GM23338 (cell line): ENCODE measurements at regions not wholly inside any gene's neighbourhood (a gene's known extent, or its start where the extent isn't known, plus 50 kb on each side); places are given as distances from the start of the nearest gene placed in this dataset.

Source experiments
- ATAC-seq: fragments of 200-7000 bp; cut with Tn5 transposase; 3 replicates; pipeline ENCODE4 v1.9.1; 2020
- DNase-seq: peaks from one replicate; pipeline ENCODE4 v3.0.0-alpha.2; 2015; ENCODE audit warnings: low spot score
- H2AFZ ChIP-seq: fragments of 200-600 bp; sonication (generic); 2 replicates; pipeline ENCODE4 v1.8.0; 2016; ENCODE audit warnings: antibody characterized with exemption, mild to moderate bottlenecking, moderate library complexity
- H3F3A ChIP-seq: fragments of 200-600 bp; sonication (generic); replicated peaks from 2 replicates; pipeline ENCODE4 v1.8.0; 2017; ENCODE audit warnings: antibody characterized with exemption, mixed run types, low read depth
- H3K27ac ChIP-seq: fragments of 200-600 bp; sonication (generic); 2 replicates; pipeline ENCODE4 v1.6.1; 2016; ENCODE audit warnings: low read depth
- H3K27me3 ChIP-seq: fragments of 200-600 bp; sonication (generic); 2 replicates; pipeline ENCODE4 v1.8.0; 2016; ENCODE audit warnings: mild to moderate bottlenecking, mixed run types, moderate library complexity; ENCODE audit not compliant: insufficient read depth
- H3K36me3 ChIP-seq: fragments of 200-600 bp; sonication (generic); 2 replicates; pipeline ENCODE4 v1.8.0; 2016; ENCODE audit warnings: mild to moderate bottlenecking; ENCODE audit not compliant: insufficient read depth
- H3K4me1 ChIP-seq: fragments of 200-600 bp; sonication (generic); 2 replicates; pipeline ENCODE4 v1.8.0; 2016; ENCODE audit warnings: mild to moderate bottlenecking, moderate library complexity; ENCODE audit not compliant: insufficient read depth
- H3K4me2 ChIP-seq: fragments of 200-600 bp; sonication (generic); 2 replicates; pipeline ENCODE4 v1.7.1; 2017; ENCODE audit warnings: mixed run types
- H3K4me3 ChIP-seq: fragments of 200-600 bp; sonication (generic); 2 replicates; pipeline ENCODE4 v1.6.1; 2016; ENCODE audit warnings: mixed run types
- H3K79me2 ChIP-seq: fragments of 200-600 bp; sonication (generic); replicated peaks from 2 replicates; pipeline ENCODE4 v1.8.0; 2017; ENCODE audit warnings: mild to moderate bottlenecking; ENCODE audit not compliant: insufficient read depth
- H3K9me2 ChIP-seq: fragments of 200-600 bp; sonication (generic); 2 replicates; pipeline ENCODE4 v1.8.0; 2017; ENCODE audit not compliant: insufficient read depth
- H4K20me1 ChIP-seq: fragments of 200-600 bp; sonication (generic); replicated peaks from 2 replicates; pipeline ENCODE4 v1.8.0; 2017; ENCODE audit warnings: mild to moderate bottlenecking; ENCODE audit not compliant: insufficient read depth
- H3K27ac Mint-ChIP-seq: 2 replicates; pipeline ENCODE4 v1.8.0; 2020; ENCODE audit warnings: inconsistent platforms, mild to moderate bottlenecking, moderate library complexity, mixed read lengths
- H3K27me3 Mint-ChIP-seq: 3 replicates; pipeline ENCODE4 v1.8.0; 2022; ENCODE audit warnings: low read depth, mild to moderate bottlenecking, moderate library complexity, mixed read lengths, inconsistent platforms; ENCODE audit not compliant: insufficient read depth, poor library complexity
- H3K36me3 Mint-ChIP-seq: 3 replicates; pipeline ENCODE4 v1.8.0; 2021; ENCODE audit warnings: low read depth, mild to moderate bottlenecking, inconsistent platforms, moderate library complexity, mixed read lengths
- H3K4me1 Mint-ChIP-seq: 3 replicates; pipeline ENCODE4 v1.8.0; 2020; ENCODE audit warnings: mild to moderate bottlenecking, inconsistent platforms, mixed read lengths
- H3K4me3 Mint-ChIP-seq: 3 replicates; pipeline ENCODE4 v1.8.0; 2021; ENCODE audit warnings: moderate library complexity, mild to moderate bottlenecking, inconsistent platforms, mixed read lengths
- H3K9me3 Mint-ChIP-seq: 3 replicates; pipeline ENCODE4 v1.8.0; 2020; ENCODE audit warnings: moderate library complexity, mild to moderate bottlenecking, inconsistent platforms, mixed read lengths
- CTCF ChIP-seq, 2 experiments: fragments of 200-600 bp in 1 of 2; sonication (generic) in 1 of 2; conservative IDR thresholded peaks; 2 replicates each; pipeline versions ENCODE4 v1.5.1 to v1.6.1; 2016 to 2017; ENCODE audit warnings: antibody characterized with exemption in 2 of 2, low read depth in 2 of 2, mild to moderate bottlenecking in 2 of 2, moderate library complexity in 1 of 2
- EZH2 ChIP-seq: fragments of 200-600 bp; sonication (generic); IDR thresholded peaks from one replicate; pipeline ENCODE4 v1.8.0; 2017; ENCODE audit warnings: antibody characterized with exemption, mild to moderate bottlenecking, low read depth; ENCODE audit not compliant: unreplicated experiment
- EZH2phosphoT487 ChIP-seq: fragments of 200-600 bp; sonication (generic); IDR thresholded peaks from one replicate; pipeline ENCODE4 v1.8.1; 2018; ENCODE audit warnings: antibody characterized with exemption; ENCODE audit not compliant: unreplicated experiment
- JUNB ChIP-seq: IDR thresholded peaks from one replicate; pipeline ENCODE4 v1.6.1; 2016; ENCODE audit warnings: antibody characterized with exemption; ENCODE audit not compliant: unreplicated experiment
- NANOG ChIP-seq: IDR thresholded peaks from 2 replicates; pipeline ENCODE4 v1.6.1; 2016; ENCODE audit warnings: antibody characterized with exemption, borderline replicate concordance
- POLR2AphosphoS5 ChIP-seq: IDR thresholded peaks from 2 replicates; pipeline ENCODE4 v1.6.1; 2016; ENCODE audit warnings: antibody characterized with exemption, low read depth
- STAT1 ChIP-seq: IDR thresholded peaks from one replicate; pipeline ENCODE4 v1.6.1; 2016; ENCODE audit warnings: antibody characterized with exemption; ENCODE audit not compliant: unreplicated experiment
- ZNF114 ChIP-seq: fragments of 250-450 bp; sonication (Bioruptor Pico); IDR thresholded peaks from 2 replicates; pipeline ENCODE4 v1.5.0; 2020; ENCODE audit warnings: mild to moderate bottlenecking, moderate library complexity
- ZNF331 ChIP-seq: fragments of 250-450 bp; sonication (Bioruptor Pico); IDR thresholded peaks from 2 replicates; pipeline ENCODE4 v1.5.0; 2020; ENCODE audit warnings: low read depth, mild to moderate bottlenecking, moderate library complexity
- ZNF462 ChIP-seq: fragments of 250-450 bp; sonication (Bioruptor Pico); IDR thresholded peaks from 2 replicates; pipeline ENCODE4 v1.5.0; 2020; ENCODE audit warnings: mild to moderate bottlenecking, moderate library complexity
- TF ChIP-seq, protein P1 (sequence below): IDR thresholded peaks from 2 replicates; pipeline ENCODE4 v1.6.1; 2016; ENCODE audit warnings: antibody characterized with exemption

- TF ChIP-seq STAT1 (no peak), ZNF462 (CRISPR knock-in tag) (no peak), NANOG (no peak), ZNF114 (CRISPR knock-in tag) (no peak)
Measured at GRCh38 chr1:177873238-177873637, 96.6 kb downstream of the SEC16B start (continued).

DNA sequence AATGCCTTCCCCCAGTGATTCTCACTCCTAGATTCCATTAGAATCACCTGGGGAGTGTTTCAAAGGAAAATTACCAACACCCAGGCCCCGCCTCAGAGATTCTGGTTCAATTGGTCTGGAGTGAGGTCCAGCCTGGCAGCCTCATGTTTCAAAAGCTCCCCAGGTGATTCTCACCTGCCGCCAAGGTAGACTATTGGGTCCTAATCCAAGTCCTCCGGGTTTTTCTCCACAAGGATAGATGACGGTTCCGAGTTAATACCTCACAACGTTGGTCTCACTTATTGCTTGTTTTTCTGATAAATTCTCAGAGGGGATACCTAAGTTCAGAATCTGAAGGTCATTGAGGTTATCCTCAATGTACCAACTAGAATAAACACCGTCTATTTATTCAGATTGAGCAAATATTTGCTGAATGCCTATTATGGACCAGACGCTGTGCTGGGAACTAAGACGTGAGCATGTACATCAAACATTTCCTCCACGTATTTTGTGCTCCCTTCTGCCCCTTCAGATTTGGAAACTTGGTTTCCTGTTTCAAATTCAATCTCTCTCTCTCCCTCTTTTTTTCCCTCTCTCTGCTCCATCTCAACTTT lies 97.5 kb downstream of the SEC16B start:
- no peak overlapping the region for H3K27ac Mint-ChIP-seq
- H2AFZ ChIP-seq: peak overlapping the region; percentile 47; the same call in 1 of the 2 replicates
- no peaks in the 10 kb centered on the region for H3K79me2 ChIP-seq
- DNase-seq: no peak
- H3K36me3 ChIP-seq: no peaks in the 10 kb centered on the region
- no peak overlapping the region for H3K4me2 ChIP-seq
- H3K27ac ChIP-seq: no peak overlapping the region
- no peaks in the 10 kb centered on the region for H3K27me3 ChIP-seq
- no peak overlapping the region for H3K4me3 ChIP-seq
- no peaks in the 10 kb centered on the region for H4K20me1 ChIP-seq
- H3K4me3 Mint-ChIP-seq: no peak overlapping the region
- H3K9me3 Mint-ChIP-seq: peaks cover 5% of the 10 kb centered on the region; the same call in 2 of the 3 replicates
- peaks cover 7% of the 10 kb centered on the region for H3K4me1 ChIP-seq
- H3F3A ChIP-seq: no peaks in the 10 kb centered on the region
- peaks cover 9% of the 10 kb centered on the region for H3K27me3 Mint-ChIP-seq
- no peak for ATAC-seq
- H3K4me1 Mint-ChIP-seq: peaks cover 13% of the 10 kb centered on the region
- H3K36me3 Mint-ChIP-seq: no peaks in the 10 kb centered on the region
- H3K9me2 ChIP-seq: peaks cover 4% of the 10 kb centered on the region; the same call in 1 of the 2 replicates
- TF ChIP-seq ZNF331 (CRISPR knock-in tag) (no peak), EZH2 (no peak), JUNB (no peak), EZH2phosphoT487 (no peak), POLR2AphosphoS5 (no peak), CTCF (conservative IDR thresholded peaks at IDR 0.05; ENCODE audit: low read depth in 2 of 2) (no peak)
- TF ChIP-seq, protein P1, sequence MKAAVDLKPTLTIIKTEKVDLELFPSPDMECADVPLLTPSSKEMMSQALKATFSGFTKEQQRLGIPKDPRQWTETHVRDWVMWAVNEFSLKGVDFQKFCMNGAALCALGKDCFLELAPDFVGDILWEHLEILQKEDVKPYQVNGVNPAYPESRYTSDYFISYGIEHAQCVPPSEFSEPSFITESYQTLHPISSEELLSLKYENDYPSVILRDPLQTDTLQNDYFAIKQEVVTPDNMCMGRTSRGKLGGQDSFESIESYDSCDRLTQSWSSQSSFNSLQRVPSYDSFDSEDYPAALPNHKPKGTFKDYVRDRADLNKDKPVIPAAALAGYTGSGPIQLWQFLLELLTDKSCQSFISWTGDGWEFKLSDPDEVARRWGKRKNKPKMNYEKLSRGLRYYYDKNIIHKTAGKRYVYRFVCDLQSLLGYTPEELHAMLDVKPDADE: no peak
